A673 (cell line): ENCODE measurements at regions not wholly inside any gene's neighbourhood (a gene's known extent, or its start where the extent isn't known, plus 50 kb on each side); places are given as distances from the start of the nearest gene placed in this dataset.
A peak's percentile ranks its signal among the peaks of the same experiment; 100 is the strongest.

Experiments used
- EZH2 ChIP-seq: fragments of 200-600 bp; sonication (generic); IDR thresholded peaks from 2 replicates; pipeline ENCODE4 v1.6.1; 2017; ENCODE audit warnings: borderline replicate concordance, low read depth, mild to moderate bottlenecking, mixed read lengths, antibody characterized with exemption, low read length; ENCODE audit not compliant: poor library complexity, severe bottlenecking
- TF ChIP-seq, protein P1 (sequence below): fragments of 300-800, 200-600 bp; sonication (generic); conservative IDR thresholded peaks from 2 replicates; pipeline ENCODE4 v1.5.1; 2017; ENCODE audit warnings: low read depth, mild to moderate bottlenecking, antibody characterized with exemption, low read length, moderate library complexity, mixed read lengths

DNA sequence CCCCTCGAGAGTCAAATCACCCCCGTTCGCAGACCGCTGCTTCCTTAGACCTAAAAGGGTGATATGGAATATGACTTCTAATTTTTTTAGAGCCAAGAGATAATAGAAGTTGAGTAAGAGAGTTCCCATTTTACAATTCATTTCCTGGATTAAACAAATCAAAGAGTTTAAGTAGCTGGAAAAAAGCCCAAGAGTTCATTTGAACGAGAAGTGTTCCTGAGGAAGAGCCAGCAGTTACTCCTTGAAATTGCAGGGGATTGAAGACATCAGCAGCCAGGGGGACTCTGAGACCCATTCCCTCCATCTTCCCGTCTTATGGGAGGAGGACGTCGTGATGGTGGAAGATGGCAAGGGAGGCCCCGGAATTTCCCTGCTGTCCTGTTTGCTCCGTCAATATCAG is 277.0 kb downstream of the WDR11 start:
- TF ChIP-seq, protein P1, sequence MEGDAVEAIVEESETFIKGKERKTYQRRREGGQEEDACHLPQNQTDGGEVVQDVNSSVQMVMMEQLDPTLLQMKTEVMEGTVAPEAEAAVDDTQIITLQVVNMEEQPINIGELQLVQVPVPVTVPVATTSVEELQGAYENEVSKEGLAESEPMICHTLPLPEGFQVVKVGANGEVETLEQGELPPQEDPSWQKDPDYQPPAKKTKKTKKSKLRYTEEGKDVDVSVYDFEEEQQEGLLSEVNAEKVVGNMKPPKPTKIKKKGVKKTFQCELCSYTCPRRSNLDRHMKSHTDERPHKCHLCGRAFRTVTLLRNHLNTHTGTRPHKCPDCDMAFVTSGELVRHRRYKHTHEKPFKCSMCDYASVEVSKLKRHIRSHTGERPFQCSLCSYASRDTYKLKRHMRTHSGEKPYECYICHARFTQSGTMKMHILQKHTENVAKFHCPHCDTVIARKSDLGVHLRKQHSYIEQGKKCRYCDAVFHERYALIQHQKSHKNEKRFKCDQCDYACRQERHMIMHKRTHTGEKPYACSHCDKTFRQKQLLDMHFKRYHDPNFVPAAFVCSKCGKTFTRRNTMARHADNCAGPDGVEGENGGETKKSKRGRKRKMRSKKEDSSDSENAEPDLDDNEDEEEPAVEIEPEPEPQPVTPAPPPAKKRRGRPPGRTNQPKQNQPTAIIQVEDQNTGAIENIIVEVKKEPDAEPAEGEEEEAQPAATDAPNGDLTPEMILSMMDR = 0 out of 2 replicates have a peak, but pooled peaks have one; percentile 14
- no peak for TF ChIP-seq EZH2
